GM12873 (cell line): ENCODE measurements at regions not wholly inside any gene's neighbourhood (a gene's known extent, or its start where the extent isn't known, plus 50 kb on each side); places are given as distances from the start of the nearest gene placed in this dataset.

ENCODE experiments used
- CTCF ChIP-seq: IDR thresholded peaks from 2 replicates; pipeline ENCODE4 v1.5.1; 2012; ENCODE audit warnings: low read depth, mild to moderate bottlenecking, moderate library complexity, low read length, control low read depth; ENCODE audit not compliant: insufficient read depth; ENCODE audit errors: missing control alignments

- no peak for TF ChIP-seq CTCF
Measured at GRCh38 chr18:68504441-68505177, 210.3 kb downstream of the TMX3 start.

GRCh38 chr18:68500556-68500955, 214.4 kb downstream of the TMX3 start:
- no peak for TF ChIP-seq CTCF

GRCh38 chr18:68499141-68499540, 215.8 kb downstream of the TMX3 start:
- no peak for TF ChIP-seq CTCF

GRCh38 chr18:68498636-68499035, 216.3 kb downstream of the TMX3 start:
- TF ChIP-seq CTCF: no peak

- TF ChIP-seq CTCF: no peak
Measured at GRCh38 chr18:68498185-68498584, 216.7 kb downstream of the TMX3 start.

GRCh38 chr18:68494802-68495581, 219.9 kb downstream of the TMX3 start:
- TF ChIP-seq CTCF: no peak

- TF ChIP-seq CTCF: no peak
Measured at GRCh38 chr18:68489013-68489792, 225.7 kb downstream of the TMX3 start.
